Activated B cell treated with CpG ODN at 0.5 μM for 24 hours (primary cell): ENCODE measurements at regions not wholly inside any gene's neighbourhood (a gene's known extent, or its start where the extent isn't known, plus 50 kb on each side); places are given as distances from the start of the nearest gene placed in this dataset.

Source experiments
- ATAC-seq: fragments of 200-7000 bp; cut with Tn5 transposase; one replicate; pipeline ENCODE4 v1.10.0; 2021; ENCODE audit warnings: low read depth, mild to moderate bottlenecking, moderate library complexity
- CTCF ChIA-PET: fragments of 350-600 bp; sonication (Branson Sonifier 250); formaldehyde crosslinking; loops from one replicate; lab custom pipeline; 2021; ENCODE audit warnings: antibody characterized with exemption; lab: Charles Lee
- POLR2A ChIA-PET: fragments of 350-600 bp; sonication (Branson Sonifier 250); formaldehyde crosslinking; loops from one replicate; lab custom pipeline; 2021; ENCODE audit warnings: antibody characterized with exemption; lab: Charles Lee
- DNase-seq: peaks from one replicate; pipeline ENCODE4 v3.0.0; 2022
- H3K27ac Mint-ChIP-seq: one replicate; pipeline ENCODE4 v1.8.0; 2020; ENCODE audit warnings: mixed read lengths
- H3K27me3 Mint-ChIP-seq: one replicate; pipeline ENCODE4 v1.8.0; 2021; ENCODE audit warnings: mixed read lengths
- H3K36me3 Mint-ChIP-seq: one replicate; pipeline ENCODE4 v1.8.0; 2021; ENCODE audit warnings: low read depth, mixed read lengths
- H3K4me1 Mint-ChIP-seq: one replicate; pipeline ENCODE4 v1.8.0; 2021; ENCODE audit warnings: mixed read lengths
- H3K4me3 Mint-ChIP-seq: one replicate; pipeline ENCODE4 v1.8.0; 2020; ENCODE audit warnings: mild to moderate bottlenecking, mixed read lengths
- H3K9me3 Mint-ChIP-seq: one replicate; pipeline ENCODE4 v1.8.0; 2020; ENCODE audit warnings: mixed read lengths
- intact Hi-C: fragments of 100-400 bp; cut with micrococcal nuclease; formaldehyde crosslinking; loops from one replicate; pipeline ENCODE4 v1.15.1; 2024
- TF ChIP-seq, protein P1 (sequence below): fragments of 200-600 bp; IDR thresholded peaks from one replicate; pipeline ENCODE4 v1.8.0; 2022; ENCODE audit warnings: antibody characterized with exemption, mild to moderate bottlenecking

- ChIA-PET CTCF (no interaction called here), POLR2A (no interaction called here)
- Mint-ChIP-seq H3K9me3 (peaks cover 6% of the 10 kb centered on the region), H3K27me3 (peaks cover 2% of the 10 kb centered on the region), H3K4me1 (peaks cover 25% of the 10 kb centered on the region), H3K27ac (no peak overlapping the region), H3K4me3 (no peak overlapping the region), H3K36me3 (no peaks in the 10 kb centered on the region)
- ATAC-seq (no peak), DNase-seq (no peak)
- TF ChIP-seq, protein P1, sequence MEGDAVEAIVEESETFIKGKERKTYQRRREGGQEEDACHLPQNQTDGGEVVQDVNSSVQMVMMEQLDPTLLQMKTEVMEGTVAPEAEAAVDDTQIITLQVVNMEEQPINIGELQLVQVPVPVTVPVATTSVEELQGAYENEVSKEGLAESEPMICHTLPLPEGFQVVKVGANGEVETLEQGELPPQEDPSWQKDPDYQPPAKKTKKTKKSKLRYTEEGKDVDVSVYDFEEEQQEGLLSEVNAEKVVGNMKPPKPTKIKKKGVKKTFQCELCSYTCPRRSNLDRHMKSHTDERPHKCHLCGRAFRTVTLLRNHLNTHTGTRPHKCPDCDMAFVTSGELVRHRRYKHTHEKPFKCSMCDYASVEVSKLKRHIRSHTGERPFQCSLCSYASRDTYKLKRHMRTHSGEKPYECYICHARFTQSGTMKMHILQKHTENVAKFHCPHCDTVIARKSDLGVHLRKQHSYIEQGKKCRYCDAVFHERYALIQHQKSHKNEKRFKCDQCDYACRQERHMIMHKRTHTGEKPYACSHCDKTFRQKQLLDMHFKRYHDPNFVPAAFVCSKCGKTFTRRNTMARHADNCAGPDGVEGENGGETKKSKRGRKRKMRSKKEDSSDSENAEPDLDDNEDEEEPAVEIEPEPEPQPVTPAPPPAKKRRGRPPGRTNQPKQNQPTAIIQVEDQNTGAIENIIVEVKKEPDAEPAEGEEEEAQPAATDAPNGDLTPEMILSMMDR, result no peak
- intact Hi-C loops, result no loop called here
Measured at GRCh38 chr6:159468994-159469393, 224.0 kb downstream of the SOD2 start.

DNA sequence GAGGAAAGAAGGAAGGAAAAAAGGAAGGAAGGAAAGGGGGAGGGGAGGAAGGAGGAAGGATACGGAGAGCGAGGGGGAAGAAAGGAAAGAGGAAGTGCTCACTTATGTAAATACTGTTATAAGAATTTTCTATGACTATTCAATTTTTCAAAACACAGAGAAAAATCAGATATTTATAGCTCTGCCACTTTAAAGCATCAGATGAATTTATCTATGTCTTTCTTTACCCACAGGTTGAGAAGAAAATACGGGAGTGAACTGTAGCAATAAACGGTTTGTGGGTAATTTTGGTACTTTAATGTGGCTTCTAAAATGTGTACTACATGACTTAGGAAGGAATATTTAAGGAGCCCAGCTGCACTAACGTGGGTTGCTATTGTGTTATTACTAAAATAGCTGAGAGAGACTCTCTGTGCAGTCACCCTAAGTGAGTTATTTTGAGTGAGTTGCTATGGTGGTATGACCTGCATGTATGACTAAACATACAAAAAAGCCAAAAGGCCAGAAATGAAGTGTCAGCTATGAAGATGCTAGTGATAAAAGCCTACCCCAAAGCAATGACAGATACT lies 225.5 kb downstream of the SOD2 start:
- Mint-ChIP-seq H3K4me1 (peaks cover 26% of the 10 kb centered on the region), H3K4me3 (no peak overlapping the region), H3K9me3 (peaks cover 6% of the 10 kb centered on the region), H3K27ac (no peak overlapping the region), H3K36me3 (no peaks in the 10 kb centered on the region), H3K27me3 (peaks cover 2% of the 10 kb centered on the region)
- ATAC-seq (peak; percentile 34), DNase-seq (no peak)
- ChIA-PET CTCF (no interaction called here), POLR2A (no interaction called here)
- TF ChIP-seq, protein P1, result no peak
- intact Hi-C loops, result no loop called here

DNA sequence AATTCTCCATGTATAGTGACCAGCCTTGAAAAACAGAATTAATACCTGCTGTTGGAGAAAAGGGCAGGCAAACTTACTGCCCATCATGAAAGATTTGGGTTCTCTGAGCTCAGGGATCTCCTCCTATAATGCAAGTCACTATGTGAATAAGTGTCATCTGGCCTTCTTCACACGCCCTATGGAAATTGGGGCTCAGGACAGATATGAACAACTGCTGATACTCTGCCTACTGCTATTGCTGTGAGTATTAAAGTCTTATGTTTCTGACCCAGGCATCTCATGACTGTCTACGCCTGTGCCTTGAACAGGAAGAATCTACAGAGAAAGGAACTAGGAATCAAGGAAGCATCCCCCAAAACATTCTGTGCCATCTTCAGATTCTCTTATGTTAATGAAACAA lies 226.1 kb downstream of the SOD2 start:
- H3K36me3 Mint-ChIP-seq, result no peaks in the 10 kb centered on the region
- intact Hi-C loops, result no loop called here
- H3K9me3 Mint-ChIP-seq, result peaks cover 6% of the 10 kb centered on the region
- DNase-seq, result no peak
- TF ChIP-seq, protein P1, result no peak
- no peak overlapping the region for H3K4me3 Mint-ChIP-seq
- ChIA-PET CTCF (no interaction called here), POLR2A (no interaction called here)
- peaks cover 33% of the 10 kb centered on the region for H3K4me1 Mint-ChIP-seq
- H3K27ac Mint-ChIP-seq, result no peak overlapping the region
- ATAC-seq, result no peak
- peaks cover 2% of the 10 kb centered on the region for H3K27me3 Mint-ChIP-seq

DNA sequence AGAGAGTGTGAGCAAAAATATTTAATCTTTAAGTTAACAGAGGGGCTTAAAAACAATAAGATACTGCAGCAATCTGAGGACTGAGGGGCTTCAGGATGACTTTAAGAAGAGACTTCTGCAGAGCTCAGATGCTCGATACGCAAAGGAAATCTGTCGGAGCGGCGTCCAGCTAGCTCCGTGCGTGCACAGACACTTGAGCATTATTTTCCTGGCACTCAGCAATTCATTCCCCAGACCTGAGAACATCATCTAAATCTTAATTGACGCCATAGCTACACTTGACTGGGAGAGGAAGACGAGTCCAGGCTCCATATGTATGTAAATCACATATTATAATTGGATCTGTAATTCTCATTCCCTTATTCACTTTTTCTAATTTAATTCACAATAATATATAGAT lies 228.2 kb downstream of the SOD2 start:
- Mint-ChIP-seq H3K27me3 (peaks cover 2% of the 10 kb centered on the region), H3K4me1 (peaks cover 40% of the 10 kb centered on the region), H3K27ac (no peak overlapping the region), H3K36me3 (no peaks in the 10 kb centered on the region), H3K9me3 (no peaks in the 10 kb centered on the region), H3K4me3 (no peak overlapping the region)
- ChIA-PET POLR2A (no interaction called here), CTCF (no interaction called here)
- intact Hi-C loops, result loop anchor here (5.0 kb wide), 1 partner anchor 293 kb away; no protein-coding TSS in a partner anchor
- ATAC-seq (no peak), DNase-seq (no peak)
- TF ChIP-seq, protein P1, result no peak

- Mint-ChIP-seq H3K27me3 (peaks cover 2% of the 10 kb centered on the region), H3K27ac (no peak overlapping the region), H3K36me3 (no peaks in the 10 kb centered on the region), H3K4me3 (no peak overlapping the region), H3K9me3 (no peaks in the 10 kb centered on the region), H3K4me1 (peaks cover 32% of the 10 kb centered on the region)
- DNase-seq, result no peak
- ATAC-seq, result no peak
- TF ChIP-seq, protein P1, result no peak
- CTCF ChIA-PET, result no interaction called here
- POLR2A ChIA-PET, result no interaction called here
- intact Hi-C loops, result loop anchor here (5.0 kb wide), 1 partner anchor 291 kb away; no protein-coding TSS in a partner anchor
Measured at GRCh38 chr6:159463119-159463829, 229.8 kb downstream of the SOD2 start.
